ENCODE measurements at regions not wholly inside any gene's neighbourhood (a gene's known extent, or its start where the extent isn't known, plus 50 kb on each side); places are given as distances from the start of the nearest gene placed in this dataset.

DNA sequence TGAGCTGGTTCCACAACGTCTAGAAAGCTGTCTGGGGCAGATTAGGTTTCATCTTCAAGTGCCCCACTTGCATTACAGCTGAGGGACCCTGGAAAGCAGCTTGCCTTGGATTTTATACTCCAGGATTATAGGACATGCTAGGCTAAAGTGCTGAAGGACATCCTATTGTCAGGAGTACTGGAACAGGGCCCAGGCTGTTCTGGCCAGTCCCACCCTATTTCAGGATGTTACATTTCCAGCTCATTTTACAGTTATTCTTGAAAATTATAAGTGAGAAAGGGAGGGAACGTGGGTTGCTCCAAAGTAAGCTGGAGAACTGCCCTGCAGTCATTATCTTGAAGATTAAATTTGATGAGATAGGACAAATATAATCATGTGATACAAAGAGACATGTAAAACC is 71.0 kb upstream of the UGT8 start:
- ChIA-PET POLR2A (no interaction called here), CTCF (interaction anchor here (1.2 kb wide), 1 partner anchor 28 kb away, joined by 3 read pairs; no protein-coding TSS in a partner anchor)
- TF ChIP-seq, protein P1, sequence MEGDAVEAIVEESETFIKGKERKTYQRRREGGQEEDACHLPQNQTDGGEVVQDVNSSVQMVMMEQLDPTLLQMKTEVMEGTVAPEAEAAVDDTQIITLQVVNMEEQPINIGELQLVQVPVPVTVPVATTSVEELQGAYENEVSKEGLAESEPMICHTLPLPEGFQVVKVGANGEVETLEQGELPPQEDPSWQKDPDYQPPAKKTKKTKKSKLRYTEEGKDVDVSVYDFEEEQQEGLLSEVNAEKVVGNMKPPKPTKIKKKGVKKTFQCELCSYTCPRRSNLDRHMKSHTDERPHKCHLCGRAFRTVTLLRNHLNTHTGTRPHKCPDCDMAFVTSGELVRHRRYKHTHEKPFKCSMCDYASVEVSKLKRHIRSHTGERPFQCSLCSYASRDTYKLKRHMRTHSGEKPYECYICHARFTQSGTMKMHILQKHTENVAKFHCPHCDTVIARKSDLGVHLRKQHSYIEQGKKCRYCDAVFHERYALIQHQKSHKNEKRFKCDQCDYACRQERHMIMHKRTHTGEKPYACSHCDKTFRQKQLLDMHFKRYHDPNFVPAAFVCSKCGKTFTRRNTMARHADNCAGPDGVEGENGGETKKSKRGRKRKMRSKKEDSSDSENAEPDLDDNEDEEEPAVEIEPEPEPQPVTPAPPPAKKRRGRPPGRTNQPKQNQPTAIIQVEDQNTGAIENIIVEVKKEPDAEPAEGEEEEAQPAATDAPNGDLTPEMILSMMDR (IDR thresholded peaks at IDR 0.05; ENCODE audit: control extremely low read depth, extremely low read depth, low read depth, missing control alignments), result no peak
- DNase-seq (ENCODE audit: extremely low spot score), result no peak

DNA sequence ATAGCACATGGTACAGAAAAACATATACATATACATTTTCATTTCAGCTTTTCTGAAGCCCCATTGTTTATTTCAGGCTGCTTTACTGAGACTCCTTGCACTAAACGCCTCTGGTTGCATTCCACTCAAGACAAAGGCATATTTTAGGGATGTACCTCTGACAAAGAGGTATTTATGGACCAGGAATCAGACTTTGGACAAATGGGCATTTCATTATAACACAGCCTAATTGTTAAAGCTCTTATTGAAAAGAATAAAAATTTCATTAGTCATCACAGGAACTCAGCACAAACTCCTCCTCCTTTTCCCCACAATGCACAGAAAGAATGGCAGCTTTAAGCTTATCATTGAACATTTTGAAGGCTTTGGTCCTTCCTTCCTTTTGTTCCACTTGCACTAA is 62.9 kb upstream of the UGT8 start:
- POLR2A ChIA-PET, result no interaction called here
- no peak for DNase-seq (ENCODE audit: extremely low spot score)
- CTCF ChIA-PET, result no interaction called here
- TF ChIP-seq, protein P1 (IDR thresholded peaks at IDR 0.05; ENCODE audit: control extremely low read depth, extremely low read depth, low read depth, missing control alignments), result no peak

DNA sequence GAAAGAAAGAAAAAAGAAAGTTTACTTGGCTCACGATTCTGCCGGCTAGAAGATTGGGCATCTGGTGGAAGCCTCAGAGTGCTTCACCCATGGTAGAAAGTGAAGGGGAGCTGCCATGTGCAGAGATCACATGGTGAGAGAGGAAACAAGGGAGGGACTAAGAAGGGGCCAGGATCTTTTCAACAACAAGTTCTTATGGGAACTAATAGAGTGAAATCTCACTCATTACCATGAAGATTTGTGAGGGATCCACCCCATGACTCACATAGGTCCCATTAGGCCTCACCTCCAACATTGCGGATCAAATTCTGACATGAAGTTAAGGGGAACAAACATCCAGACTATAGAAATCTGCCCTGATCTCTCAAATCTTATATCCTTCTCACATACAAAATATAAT is 61.3 kb upstream of the UGT8 start:
- TF ChIP-seq, protein P1 (IDR thresholded peaks at IDR 0.05; ENCODE audit: control extremely low read depth, extremely low read depth, low read depth, missing control alignments), result no peak
- no peak for DNase-seq (ENCODE audit: extremely low spot score)
- CTCF ChIA-PET, result no interaction called here
- POLR2A ChIA-PET, result no interaction called here

DNA sequence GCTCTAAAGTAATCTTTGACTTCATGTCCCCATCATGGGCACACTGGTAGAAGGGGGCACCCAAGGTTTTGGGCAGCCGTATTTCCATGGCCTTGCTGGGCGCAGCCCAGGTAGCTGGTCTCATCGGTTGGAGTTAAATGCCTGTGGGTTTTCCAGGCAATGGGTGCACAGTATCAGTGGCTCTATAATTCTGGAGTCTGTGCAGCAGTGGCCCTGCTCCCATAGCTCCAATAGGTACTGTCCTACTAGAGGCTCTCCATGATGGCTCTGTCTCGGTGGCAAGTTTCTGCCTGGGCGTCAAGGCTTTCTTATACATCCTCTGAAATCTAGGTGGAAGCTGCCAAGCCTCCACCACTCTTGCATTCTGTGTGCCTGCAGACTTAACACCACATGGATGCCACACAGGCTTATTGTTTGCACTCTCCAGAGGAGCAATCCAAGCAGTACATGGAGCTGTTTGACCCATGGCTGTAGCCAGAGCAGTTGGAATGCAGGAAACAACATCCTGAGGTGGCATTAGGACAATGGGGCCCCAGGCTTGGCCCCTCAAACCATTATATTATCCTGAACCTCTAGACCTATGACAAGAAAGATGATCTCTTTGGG is 60.5 kb upstream of the UGT8 start:
- no peak for DNase-seq (ENCODE audit: extremely low spot score)
- POLR2A ChIA-PET, result no interaction called here

DNA sequence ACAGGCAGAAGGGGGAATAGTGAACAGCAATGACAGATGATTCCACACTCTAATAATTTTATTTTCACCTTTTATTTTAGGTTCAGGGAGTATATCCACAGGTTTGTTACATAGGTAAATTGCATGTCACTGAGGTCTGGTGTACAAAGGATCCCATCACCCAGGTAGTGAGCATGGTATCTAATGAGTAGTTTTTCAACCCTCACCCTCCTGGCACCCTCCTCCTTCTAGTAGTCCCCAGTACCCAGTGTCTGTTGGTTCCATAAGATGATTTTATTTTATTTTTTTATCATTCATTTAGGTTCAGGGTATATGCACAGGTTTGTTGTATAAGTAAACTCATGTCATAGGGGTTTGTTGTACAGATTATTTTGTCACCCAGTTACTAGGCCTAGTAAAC is 58.6 kb upstream of the UGT8 start:
- no peak for DNase-seq (ENCODE audit: extremely low spot score)

More for the DNA sequence above, 60.5 kb upstream of the UGT8 start:
- CTCF ChIA-PET, result no interaction called here
- TF ChIP-seq, protein P1 (IDR thresholded peaks at IDR 0.05; ENCODE audit: control extremely low read depth, extremely low read depth, low read depth, missing control alignments), result no peak

DNA sequence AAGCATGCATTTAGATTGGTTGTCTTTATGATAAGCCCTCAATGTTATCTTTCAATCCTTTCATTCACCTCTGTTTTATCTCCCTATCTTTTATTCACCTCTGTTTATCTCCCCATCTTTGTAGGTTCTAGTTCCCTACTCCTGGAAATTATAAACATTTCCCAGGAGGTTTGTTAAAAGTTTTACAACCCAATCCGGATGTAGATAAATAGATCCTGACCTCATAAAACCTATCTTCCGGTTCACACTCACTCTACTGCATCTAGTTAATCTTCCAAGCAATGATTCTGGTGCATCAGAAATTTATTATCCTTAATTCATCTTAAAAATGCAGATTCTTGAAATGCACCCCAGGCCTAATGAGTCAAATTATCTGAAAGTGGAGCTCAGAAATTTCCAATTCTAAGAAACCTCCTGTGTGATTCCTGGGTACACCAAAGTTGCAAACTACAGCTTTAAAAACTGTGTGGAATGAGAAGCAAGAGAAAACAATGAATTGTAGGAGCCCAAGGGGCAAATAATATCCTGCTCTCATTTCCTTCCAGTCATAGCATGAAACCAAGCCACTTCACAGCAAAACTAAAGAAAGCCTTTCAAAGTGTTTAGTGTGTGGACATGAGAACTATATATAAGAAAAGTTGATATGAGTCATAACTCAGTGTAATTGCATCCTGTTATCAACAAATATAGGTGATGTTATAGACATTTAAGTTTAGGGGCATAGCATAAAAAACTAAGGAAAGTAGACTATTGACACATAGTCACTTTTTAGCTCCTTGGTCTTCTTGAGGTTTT is 51.1 kb upstream of the UGT8 start:
- TF ChIP-seq, protein P1 (IDR thresholded peaks at IDR 0.05; ENCODE audit: control extremely low read depth, extremely low read depth, low read depth, missing control alignments), result no peak
- POLR2A ChIA-PET, result no interaction called here
- CTCF ChIA-PET, result interaction anchor here (0.9 kb wide), 1 partner anchor 16 kb away, joined by 3 read pairs; no protein-coding TSS in a partner anchor
- no peak for DNase-seq (ENCODE audit: extremely low spot score)

More for the DNA sequence above, 58.6 kb upstream of the UGT8 start:
- ChIA-PET POLR2A (no interaction called here), CTCF (no interaction called here)
- TF ChIP-seq, protein P1 (IDR thresholded peaks at IDR 0.05; ENCODE audit: control extremely low read depth, extremely low read depth, low read depth, missing control alignments), result no peak
